ENCODE measurements at regions not wholly inside any gene's neighbourhood (a gene's known extent, or its start where the extent isn't known, plus 50 kb on each side); places are given as distances from the start of the nearest gene placed in this dataset.

- no peak for DNase-seq (ENCODE audit: low spot score)
Observed at GRCh38 chr1:29836651-29837646, 600.6 kb downstream of the PTPRU start.

GRCh38 chr1:29835874-29836273, 599.6 kb downstream of the PTPRU start:
- no peak for DNase-seq (ENCODE audit: low spot score)

- no peak for DNase-seq (ENCODE audit: low spot score)
Observed at GRCh38 chr1:29835406-29835805, 599.1 kb downstream of the PTPRU start.

GRCh38 chr1:29833581-29833980, 597.3 kb downstream of the PTPRU start:
- no peak for DNase-seq (ENCODE audit: low spot score)

GRCh38 chr1:29832936-29833335, 596.6 kb downstream of the PTPRU start:
- no peak for DNase-seq (ENCODE audit: low spot score)

GRCh38 chr1:29832471-29832870, 596.1 kb downstream of the PTPRU start:
- DNase-seq (ENCODE audit: low spot score): no peak

GRCh38 chr1:29831500-29832117, 595.3 kb downstream of the PTPRU start:
- DNase-seq (ENCODE audit: low spot score): no peak

GRCh38 chr1:29830916-29831315, 594.6 kb downstream of the PTPRU start:
- no peak for DNase-seq (ENCODE audit: low spot score)

- DNase-seq (ENCODE audit: low spot score): no peak
Observed at GRCh38 chr1:29830383-29830782, 594.1 kb downstream of the PTPRU start.

GRCh38 chr1:29829448-29830344, 593.4 kb downstream of the PTPRU start:
- DNase-seq (ENCODE audit: low spot score): no peak

GRCh38 chr1:29828526-29829447, 592.5 kb downstream of the PTPRU start:
- no peak for DNase-seq (ENCODE audit: low spot score)

GRCh38 chr1:29827801-29828525, 591.6 kb downstream of the PTPRU start:
- no peak for DNase-seq (ENCODE audit: low spot score)

GRCh38 chr1:29827237-29827750, 591.0 kb downstream of the PTPRU start:
- no peak for DNase-seq (ENCODE audit: low spot score)

GRCh38 chr1:29826646-29827045, 590.3 kb downstream of the PTPRU start:
- no peak for DNase-seq (ENCODE audit: low spot score)

- DNase-seq (ENCODE audit: low spot score): no peak
Observed at GRCh38 chr1:29825941-29826415, 589.7 kb downstream of the PTPRU start.

- no peak for DNase-seq (ENCODE audit: low spot score)
Observed at GRCh38 chr1:29825274-29825940, 589.1 kb downstream of the PTPRU start.

GRCh38 chr1:29824511-29825273, 588.4 kb downstream of the PTPRU start:
- no peak for DNase-seq (ENCODE audit: low spot score)

- DNase-seq (ENCODE audit: low spot score): no peak
Observed at GRCh38 chr1:29824025-29824424, 587.7 kb downstream of the PTPRU start.

- DNase-seq (ENCODE audit: low spot score): no peak
Observed at GRCh38 chr1:29823561-29823960, 587.2 kb downstream of the PTPRU start.
